Common myeloid progenitor, CD34-positive (primary cell): ENCODE measurements at regions not wholly inside any gene's neighbourhood (a gene's known extent, or its start where the extent isn't known, plus 50 kb on each side); places are given as distances from the start of the nearest gene placed in this dataset.

Experiments used
- CTCF ChIA-PET: fragments of 350-600 bp; sonication (Branson Sonifier 250); formaldehyde crosslinking; loops from one replicate; lab custom pipeline; 2021; ENCODE audit warnings: antibody characterized with exemption; lab: Charles Lee
- POLR2A ChIA-PET: fragments of 350-600 bp; sonication (Branson Sonifier 250); formaldehyde crosslinking; loops from one replicate; lab custom pipeline; 2021; ENCODE audit warnings: antibody characterized with exemption; lab: Charles Lee
- DNase-seq, 3 donors: peaks; one replicate each; pipeline versions ENCODE4 v3.0.0 to v3.0.0-alpha.2; 2013
- H3K27ac ChIP-seq, 2 experiments: 1 replicate in 1 of 2; 2 replicates in 1 of 2; pipeline ENCODE4 v1.7.0; 2013; ENCODE audit warnings: inconsistent platforms in 2 of 2, low read length in 2 of 2, mild to moderate bottlenecking in 2 of 2, low read depth in 1 of 2, moderate library complexity in 1 of 2; ENCODE audit not compliant: severe bottlenecking in 2 of 2, insufficient read depth in 1 of 2, poor library complexity in 1 of 2
- H3K27me3 ChIP-seq, 5 experiments: replicated peaks in 2 of 5; 1 replicate in 3 of 5; 2 replicates in 2 of 5; pipeline versions ENCODE4 v1.6.1 to v1.7.0; 2013; ENCODE audit warnings: low read length in 4 of 5, mild to moderate bottlenecking in 2 of 5, moderate library complexity in 2 of 5, inconsistent platforms in 1 of 5; ENCODE audit not compliant: insufficient read depth in 5 of 5, control insufficient read depth in 4 of 5
- H3K36me3 ChIP-seq, 4 experiments: 1 replicate in 2 of 4; 2 replicates in 2 of 4; pipeline versions ENCODE4 v1.6.1 to v1.7.0; 2013; ENCODE audit warnings: low read length in 3 of 4, control low read depth in 1 of 4, mild to moderate bottlenecking in 1 of 4; ENCODE audit not compliant: control insufficient read depth in 4 of 4, insufficient read depth in 4 of 4
- H3K4me1 ChIP-seq, 4 experiments: 1 replicate in 3 of 4; 2 replicates in 1 of 4; pipeline versions ENCODE4 v1.6.1 to v1.7.1; 2013; ENCODE audit warnings: low read length in 3 of 4, mild to moderate bottlenecking in 3 of 4, control low read depth in 1 of 4, inconsistent platforms in 1 of 4, moderate library complexity in 1 of 4; ENCODE audit not compliant: control insufficient read depth in 4 of 4, insufficient read depth in 4 of 4; ENCODE audit errors: control extremely low read depth in 1 of 4
- H3K4me3 ChIP-seq, 7 experiments: 1 replicate in 4 of 7; 2 replicates in 3 of 7; pipeline versions ENCODE4 v1.5.1 to v1.7.0; 2013; ENCODE audit warnings: mild to moderate bottlenecking in 7 of 7, low read length in 6 of 7, moderate library complexity in 6 of 7, inconsistent platforms in 2 of 7, low read depth in 2 of 7, control low read depth in 1 of 7; ENCODE audit not compliant: insufficient read depth in 4 of 7, control insufficient read depth in 1 of 7; ENCODE audit errors: extremely low read depth in 1 of 7
- H3K9me3 ChIP-seq, 5 experiments: 1 replicate in 4 of 5; 2 replicates in 1 of 5; pipeline versions ENCODE4 v1.6.1 to v1.7.1; 2013; ENCODE audit warnings: low read length in 4 of 5, mild to moderate bottlenecking in 2 of 5, inconsistent platforms in 1 of 5, low read depth in 1 of 5, moderate library complexity in 1 of 5; ENCODE audit not compliant: control insufficient read depth in 4 of 5, insufficient read depth in 2 of 5; ENCODE audit errors: control extremely low read depth in 1 of 5
- WGBS: methylation state at CpG from one replicate; pipeline ENCODE4 v1.1.5; 2013; ENCODE audit not compliant: insufficient coverage; 5-methylcytosine and 5-hydroxymethylcytosine counted together

- peak in 2 of 3 donors; percentile 26 to 34 for DNase-seq
- Histone ChIP-seq H3K9me3 (no peaks in the 10 kb centered on the region), H3K4me1 (no peaks in the 10 kb centered on the region), H3K4me3 (no peak overlapping the region), H3K27me3 (no peaks in the 10 kb centered on the region), H3K36me3 (no peaks in the 10 kb centered on the region), H3K27ac (no peak overlapping the region)
- WGBS: 63% methylated on average over 3 of the region's 5 CpGs
- POLR2A ChIA-PET: no interaction called here
- CTCF ChIA-PET: no interaction called here
Measured at GRCh38 chr3:153038367-153038766, 123.7 kb upstream of the RAP2B start.

- CTCF ChIA-PET: no interaction called here
- no peak for DNase-seq
- 96% methylated on average over 9 of the region's 9 CpGs for WGBS
- no peaks in the 10 kb centered on the region for H3K9me3 ChIP-seq
- POLR2A ChIA-PET: no interaction called here
- H3K4me3 ChIP-seq: no peak overlapping the region
- H3K4me1 ChIP-seq: no peaks in the 10 kb centered on the region
- no peak overlapping the region for H3K27ac ChIP-seq
- no peaks in the 10 kb centered on the region for H3K27me3 ChIP-seq
- H3K36me3 ChIP-seq: no peaks in the 10 kb centered on the region
Measured at GRCh38 chr3:153038779-153039178, 123.2 kb upstream of the RAP2B start.

DNA sequence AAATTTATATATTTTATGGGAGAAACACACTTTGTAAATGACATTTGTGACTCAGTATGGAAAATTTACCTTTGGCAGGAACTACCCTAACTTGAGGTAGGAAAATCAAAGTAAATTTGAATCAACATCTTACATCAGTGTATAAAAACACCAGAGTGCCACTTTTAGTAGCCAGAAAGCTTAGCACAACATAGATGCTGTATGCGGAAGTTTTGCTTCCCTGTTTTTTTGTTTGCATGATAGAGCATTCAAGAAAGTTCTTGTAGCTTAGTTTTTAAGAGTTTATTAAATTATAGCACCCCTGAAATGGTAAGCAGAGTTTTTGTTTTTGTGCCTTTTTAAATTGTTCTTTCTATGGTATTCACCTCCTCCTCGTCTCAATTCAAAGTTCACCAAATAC, 120.8 kb upstream of the RAP2B start:
- ChIA-PET POLR2A (interaction anchor here (0.6 kb wide), 2 partner anchors 108 to 141 kb away, joined by 3 to 6 read pairs; no protein-coding TSS in a partner anchor), CTCF (interaction anchor here (0.7 kb wide), 1 partner anchor 68 kb away, joined by 4 read pairs; no protein-coding TSS in a partner anchor)
- Histone ChIP-seq H3K9me3 (no peaks in the 10 kb centered on the region), H3K27ac (no peak overlapping the region), H3K4me3 (no peak overlapping the region), H3K27me3 (no peaks in the 10 kb centered on the region), H3K4me1 (no peaks in the 10 kb centered on the region), H3K36me3 (no peaks in the 10 kb centered on the region)
- DNase-seq: no peak
- 100% methylated on average over 1 of the region's 2 CpGs for WGBS

- H3K9me3 ChIP-seq: no peaks in the 10 kb centered on the region
- POLR2A ChIA-PET: no interaction called here
- 75% methylated on average over 1 of the region's 1 CpG for WGBS
- H3K4me3 ChIP-seq: no peak overlapping the region
- no peaks in the 10 kb centered on the region for H3K36me3 ChIP-seq
- no peak for DNase-seq
- H3K4me1 ChIP-seq: no peaks in the 10 kb centered on the region
- CTCF ChIA-PET: interaction anchor here (1.5 kb wide), 2 partner anchors 9 to 725 kb away, joined by 4 read pairs; no protein-coding TSS in a partner anchor
- no peak overlapping the region for H3K27ac ChIP-seq
- no peaks in the 10 kb centered on the region for H3K27me3 ChIP-seq
Measured at GRCh38 chr3:153042088-153042487, 119.9 kb upstream of the RAP2B start.

DNA sequence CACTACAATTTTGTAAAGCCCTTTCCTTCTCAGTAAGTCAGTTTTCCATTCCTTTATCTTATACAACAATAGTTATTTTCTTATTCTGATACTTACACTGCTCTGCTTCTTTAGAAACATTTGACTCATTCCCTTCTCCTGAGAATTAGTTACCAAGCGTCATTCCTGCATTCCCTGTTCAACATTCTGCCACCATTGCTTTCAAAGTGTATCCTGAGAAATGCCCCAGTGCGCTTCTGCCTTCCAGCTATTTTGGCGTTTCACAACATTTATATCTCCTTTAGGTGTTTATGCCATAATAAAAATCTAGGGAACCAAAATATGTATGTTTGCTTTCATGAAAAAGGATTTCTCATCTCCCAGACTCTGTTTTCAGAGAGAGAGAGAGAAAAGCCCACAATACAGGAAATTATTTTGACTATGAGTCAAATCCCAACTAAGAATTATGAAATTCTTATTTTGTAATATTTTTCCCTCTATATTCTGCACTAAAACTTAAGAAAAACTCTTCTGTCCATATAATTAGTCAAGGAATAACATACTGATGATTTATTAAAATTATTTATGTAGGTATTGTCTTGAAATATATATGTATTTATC, 118.2 kb upstream of the RAP2B start:
- H3K4me3 ChIP-seq: no peak overlapping the region
- H3K27ac ChIP-seq: no peak overlapping the region
- H3K27me3 ChIP-seq: no peaks in the 10 kb centered on the region
- no peaks in the 10 kb centered on the region for H3K36me3 ChIP-seq
- H3K4me1 ChIP-seq: no peaks in the 10 kb centered on the region
- POLR2A ChIA-PET: no interaction called here
- DNase-seq: no peak
- WGBS: 100% methylated on average over 1 of the region's 3 CpGs
- CTCF ChIA-PET: interaction anchor here (0.7 to 1.5 kb wide), 8 partner anchors 7 to 931 kb away, joined by 3 to 5 read pairs (median 4); no protein-coding TSS in a partner anchor
- no peaks in the 10 kb centered on the region for H3K9me3 ChIP-seq

GRCh38 chr3:153045150-153045549, 116.9 kb upstream of the RAP2B start:
- CTCF ChIA-PET: interaction anchor here (1.0 kb wide), 1 partner anchor 519 kb away, joined by 3 read pairs; no protein-coding TSS in a partner anchor
- H3K36me3 ChIP-seq: no peaks in the 10 kb centered on the region
- DNase-seq: no peak
- H3K4me3 ChIP-seq: no peak overlapping the region
- POLR2A ChIA-PET: no interaction called here
- no peaks in the 10 kb centered on the region for H3K9me3 ChIP-seq
- H3K27ac ChIP-seq: no peak overlapping the region
- H3K27me3 ChIP-seq: no peaks in the 10 kb centered on the region
- H3K4me1 ChIP-seq: no peaks in the 10 kb centered on the region

- CTCF ChIA-PET: interaction anchor here (1.3 kb wide), 1 partner anchor 8 kb away, joined by 4 read pairs; no protein-coding TSS in a partner anchor
- H3K27ac ChIP-seq: no peak overlapping the region
- H3K9me3 ChIP-seq: no peaks in the 10 kb centered on the region
- DNase-seq: no peak
- 98% methylated on average over 4 of the region's 6 CpGs for WGBS
- H3K27me3 ChIP-seq: no peaks in the 10 kb centered on the region
- H3K4me3 ChIP-seq: no peak overlapping the region
- H3K36me3 ChIP-seq: no peaks in the 10 kb centered on the region
- POLR2A ChIA-PET: no interaction called here
- H3K4me1 ChIP-seq: no peaks in the 10 kb centered on the region
Measured at GRCh38 chr3:153050978-153051377, 111.0 kb upstream of the RAP2B start.
